ENCODE measurements at regions not wholly inside any gene's neighbourhood (a gene's known extent, or its start where the extent isn't known, plus 50 kb on each side); places are given as distances from the start of the nearest gene placed in this dataset.

DNA sequence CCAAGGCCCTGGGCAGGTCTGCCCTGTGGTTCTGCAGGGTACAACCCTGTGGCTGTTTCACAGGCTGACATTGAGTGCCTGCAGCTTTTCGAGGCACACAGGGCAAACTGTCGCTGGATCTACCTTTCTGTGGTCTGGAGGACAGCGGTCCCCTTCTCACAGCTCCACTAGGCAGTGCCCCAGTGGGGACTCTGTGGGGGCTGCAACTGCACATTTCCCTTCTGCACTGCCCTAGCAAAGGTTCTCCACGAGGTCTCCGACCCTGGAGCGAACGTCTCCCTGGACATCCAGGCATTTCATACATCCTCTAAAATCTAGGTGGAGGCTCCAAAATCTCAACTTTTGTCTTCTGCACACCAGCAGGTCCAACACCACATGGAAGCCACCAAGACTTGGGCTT lies 1645.2 kb upstream of the CDH6 start:
- DNase-seq, result no peak
- Mint-ChIP-seq H3K36me3 (ENCODE audit: insufficient read depth, unreplicated experiment) (no peaks in the 10 kb centered on the region), H3K4me3 (ENCODE audit: low read depth, unreplicated experiment) (no peak overlapping the region), H3K9me3 (ENCODE audit: low read depth, unreplicated experiment) (peaks cover 16% of the 10 kb centered on the region), H3K27ac (ENCODE audit: unreplicated experiment) (no peak overlapping the region), H3K4me1 (ENCODE audit: low read depth, unreplicated experiment) (no peaks in the 10 kb centered on the region), H3K27me3 (ENCODE audit: unreplicated experiment) (no peaks in the 10 kb centered on the region)
- intact Hi-C loops (cut with micrococcal nuclease; ENCODE audit: unreplicated experiment), result no loop called here
- BruUV-seq (replicated peaks), result no TSS peak
- TF ChIP-seq, protein P1, sequence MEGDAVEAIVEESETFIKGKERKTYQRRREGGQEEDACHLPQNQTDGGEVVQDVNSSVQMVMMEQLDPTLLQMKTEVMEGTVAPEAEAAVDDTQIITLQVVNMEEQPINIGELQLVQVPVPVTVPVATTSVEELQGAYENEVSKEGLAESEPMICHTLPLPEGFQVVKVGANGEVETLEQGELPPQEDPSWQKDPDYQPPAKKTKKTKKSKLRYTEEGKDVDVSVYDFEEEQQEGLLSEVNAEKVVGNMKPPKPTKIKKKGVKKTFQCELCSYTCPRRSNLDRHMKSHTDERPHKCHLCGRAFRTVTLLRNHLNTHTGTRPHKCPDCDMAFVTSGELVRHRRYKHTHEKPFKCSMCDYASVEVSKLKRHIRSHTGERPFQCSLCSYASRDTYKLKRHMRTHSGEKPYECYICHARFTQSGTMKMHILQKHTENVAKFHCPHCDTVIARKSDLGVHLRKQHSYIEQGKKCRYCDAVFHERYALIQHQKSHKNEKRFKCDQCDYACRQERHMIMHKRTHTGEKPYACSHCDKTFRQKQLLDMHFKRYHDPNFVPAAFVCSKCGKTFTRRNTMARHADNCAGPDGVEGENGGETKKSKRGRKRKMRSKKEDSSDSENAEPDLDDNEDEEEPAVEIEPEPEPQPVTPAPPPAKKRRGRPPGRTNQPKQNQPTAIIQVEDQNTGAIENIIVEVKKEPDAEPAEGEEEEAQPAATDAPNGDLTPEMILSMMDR (IDR thresholded peaks at IDR 0.05; ENCODE audit: unreplicated experiment), result no peak
- CTCF ChIA-PET, result no interaction called here

GRCh38 chr5:29547236-29547865 lies 1646.1 kb upstream of the CDH6 start:
- TF ChIP-seq, protein P1 (IDR thresholded peaks at IDR 0.05; ENCODE audit: unreplicated experiment), result no peak
- Mint-ChIP-seq H3K27ac (ENCODE audit: unreplicated experiment) (no peak overlapping the region), H3K27me3 (ENCODE audit: unreplicated experiment) (no peaks in the 10 kb centered on the region), H3K36me3 (ENCODE audit: insufficient read depth, unreplicated experiment) (no peaks in the 10 kb centered on the region), H3K4me3 (ENCODE audit: low read depth, unreplicated experiment) (no peak overlapping the region), H3K4me1 (ENCODE audit: low read depth, unreplicated experiment) (no peaks in the 10 kb centered on the region), H3K9me3 (ENCODE audit: low read depth, unreplicated experiment) (peaks cover 12% of the 10 kb centered on the region)
- no peak for DNase-seq
- CTCF ChIA-PET, result no interaction called here
- no TSS peak for BruUV-seq (replicated peaks)
- intact Hi-C loops (cut with micrococcal nuclease; ENCODE audit: unreplicated experiment), result no loop called here

DNA sequence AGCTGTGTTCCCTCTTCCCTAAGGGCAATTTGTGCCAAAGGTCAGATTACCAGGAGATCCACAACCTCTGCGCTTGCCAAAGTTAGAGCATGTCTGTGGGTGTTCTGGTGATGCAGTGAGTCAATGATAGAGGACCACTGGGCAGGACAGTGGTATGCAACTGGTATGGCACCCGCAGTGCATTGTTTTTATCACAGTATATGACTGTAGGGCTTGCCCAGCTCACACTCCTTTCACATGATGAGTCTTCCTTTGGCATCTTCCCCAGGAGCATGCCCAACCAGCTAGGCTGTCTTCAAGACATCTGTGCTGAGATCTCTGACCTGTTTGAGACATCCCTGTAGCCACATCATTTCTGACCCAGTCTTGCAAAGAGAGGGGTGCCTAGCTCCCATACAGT lies 1650.0 kb upstream of the CDH6 start:
- intact Hi-C loops (cut with micrococcal nuclease; ENCODE audit: unreplicated experiment), result no loop called here
- Mint-ChIP-seq H3K27ac (ENCODE audit: unreplicated experiment) (no peak overlapping the region), H3K9me3 (ENCODE audit: low read depth, unreplicated experiment) (peaks cover 19% of the 10 kb centered on the region), H3K36me3 (ENCODE audit: insufficient read depth, unreplicated experiment) (no peaks in the 10 kb centered on the region), H3K4me3 (ENCODE audit: low read depth, unreplicated experiment) (no peak overlapping the region), H3K4me1 (ENCODE audit: low read depth, unreplicated experiment) (no peaks in the 10 kb centered on the region), H3K27me3 (ENCODE audit: unreplicated experiment) (no peaks in the 10 kb centered on the region)
- BruUV-seq (replicated peaks), result no TSS peak
- DNase-seq, result no peak
- TF ChIP-seq, protein P1 (IDR thresholded peaks at IDR 0.05; ENCODE audit: unreplicated experiment), result no peak
- CTCF ChIA-PET, result no interaction called here

DNA sequence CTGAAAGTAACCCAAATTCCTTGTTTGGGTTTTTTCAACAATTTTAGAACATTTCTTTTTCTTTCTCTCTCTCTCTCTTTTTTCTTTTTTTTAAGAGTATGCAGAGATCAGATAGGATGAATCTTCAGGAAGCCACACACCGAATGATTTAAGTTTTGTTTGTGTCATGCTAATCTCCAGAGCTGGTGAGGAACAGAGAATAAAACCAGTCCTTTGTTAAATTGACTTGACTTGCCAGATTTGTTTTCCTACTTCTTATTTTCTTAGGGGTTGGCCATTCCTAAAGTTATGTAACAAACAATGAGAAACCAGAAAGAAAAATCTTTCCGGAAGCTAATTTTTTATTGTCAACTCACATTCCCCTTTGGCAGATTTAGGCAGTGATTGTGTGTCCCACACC lies 1669.3 kb upstream of the CDH6 start:
- no peak for DNase-seq
- Mint-ChIP-seq H3K27ac (ENCODE audit: unreplicated experiment) (no peak overlapping the region), H3K27me3 (ENCODE audit: unreplicated experiment) (no peaks in the 10 kb centered on the region), H3K9me3 (ENCODE audit: low read depth, unreplicated experiment) (no peaks in the 10 kb centered on the region), H3K4me3 (ENCODE audit: low read depth, unreplicated experiment) (no peak overlapping the region), H3K36me3 (ENCODE audit: insufficient read depth, unreplicated experiment) (no peaks in the 10 kb centered on the region), H3K4me1 (ENCODE audit: low read depth, unreplicated experiment) (no peaks in the 10 kb centered on the region)
- intact Hi-C loops (cut with micrococcal nuclease; ENCODE audit: unreplicated experiment), result no loop called here
- TF ChIP-seq, protein P1 (IDR thresholded peaks at IDR 0.05; ENCODE audit: unreplicated experiment), result no peak
- CTCF ChIA-PET, result no interaction called here
- no TSS peak for BruUV-seq (replicated peaks)
